UCSD-AML1 (cell line): ENCODE measurements at regions not wholly inside any gene's neighbourhood (a gene's known extent, or its start where the extent isn't known, plus 50 kb on each side); places are given as distances from the start of the nearest gene placed in this dataset.

ENCODE experiments used
- DNase-seq: peaks from one replicate; lab custom pipeline; 2025; ENCODE audit not compliant: unreplicated experiment; lab: John Stamatoyannopoulos, UW

- DNase-seq: no peak
These were observed 138.9 kb downstream of the PTH2R start for GRCh38 chr2:208545403-208546042.

DNA sequence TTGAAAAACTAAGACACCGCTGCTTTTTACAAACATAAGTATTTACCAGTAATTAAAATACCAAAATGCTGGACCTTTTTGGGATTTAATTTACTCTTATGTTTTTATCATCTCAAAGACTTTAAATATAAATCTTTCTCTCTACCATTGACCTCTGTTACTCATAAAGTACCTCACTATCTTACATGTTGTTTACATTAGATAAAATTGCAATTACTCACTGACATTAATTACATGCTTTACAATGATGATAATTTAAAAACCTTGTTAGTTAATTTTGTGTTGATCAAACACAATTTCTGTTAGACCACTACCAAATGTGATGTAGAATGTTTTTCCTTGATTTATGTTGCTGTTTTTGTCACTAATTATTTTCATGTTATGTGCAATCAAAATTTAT is 139.5 kb downstream of the PTH2R start:
- no peak for DNase-seq

DNA sequence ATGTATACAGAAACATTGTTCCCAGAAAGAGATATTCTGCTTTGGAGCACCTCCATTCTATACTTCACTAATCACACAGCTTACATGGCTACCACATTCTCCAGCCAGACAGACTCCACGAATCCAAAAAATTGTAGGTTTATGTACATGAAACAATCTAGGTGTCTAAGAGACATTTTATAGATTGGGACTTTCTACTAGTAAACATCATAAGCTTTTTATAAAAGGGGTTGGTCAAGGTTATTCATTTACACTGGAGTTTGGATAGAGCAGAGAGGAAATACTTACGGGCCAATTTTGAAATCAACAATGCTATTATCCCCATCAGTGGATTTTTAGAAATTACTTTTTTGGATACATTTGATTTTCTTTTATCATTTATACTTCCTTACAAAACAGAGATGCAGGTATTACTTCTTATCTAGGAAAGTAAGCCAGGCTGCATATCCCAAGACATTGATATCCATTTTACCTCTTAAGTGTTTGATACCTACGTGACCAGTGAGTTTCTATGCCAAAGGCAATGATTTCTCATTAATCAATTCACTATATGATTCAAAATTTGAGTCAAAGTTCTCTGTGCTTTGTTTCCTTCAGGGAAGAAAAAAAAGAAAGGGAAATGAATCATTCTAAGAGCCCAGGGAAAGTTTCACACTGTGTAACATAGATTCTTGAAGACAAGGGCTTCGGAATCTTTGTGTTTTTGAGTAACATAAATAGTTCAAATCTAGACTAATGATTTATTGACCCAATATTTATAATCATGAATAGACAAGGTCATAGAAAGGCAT is 140.5 kb downstream of the PTH2R start:
- no peak for DNase-seq

DNA sequence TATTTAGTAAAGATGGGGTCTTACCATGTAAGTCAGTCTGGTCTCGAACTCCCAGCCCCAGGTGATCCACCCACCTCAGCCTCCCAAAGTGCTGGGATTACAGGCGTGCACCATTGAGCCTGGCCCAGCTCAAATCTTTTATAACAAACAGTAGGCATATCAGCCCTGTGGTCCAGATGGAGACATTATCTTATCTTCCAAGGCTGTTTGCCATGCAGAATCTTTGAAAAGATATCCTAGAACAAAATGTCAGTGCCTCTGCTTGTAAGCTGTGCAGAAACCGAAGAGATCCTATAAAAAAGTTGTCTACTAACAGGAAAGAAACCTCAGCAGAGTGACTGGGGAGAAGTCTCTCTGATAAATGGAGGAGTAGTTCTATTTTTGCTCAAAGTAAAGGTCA is 142.1 kb downstream of the PTH2R start:
- no peak for DNase-seq

GRCh38 chr2:208549546-208550158 is 143.1 kb downstream of the PTH2R start:
- DNase-seq: no peak

DNA sequence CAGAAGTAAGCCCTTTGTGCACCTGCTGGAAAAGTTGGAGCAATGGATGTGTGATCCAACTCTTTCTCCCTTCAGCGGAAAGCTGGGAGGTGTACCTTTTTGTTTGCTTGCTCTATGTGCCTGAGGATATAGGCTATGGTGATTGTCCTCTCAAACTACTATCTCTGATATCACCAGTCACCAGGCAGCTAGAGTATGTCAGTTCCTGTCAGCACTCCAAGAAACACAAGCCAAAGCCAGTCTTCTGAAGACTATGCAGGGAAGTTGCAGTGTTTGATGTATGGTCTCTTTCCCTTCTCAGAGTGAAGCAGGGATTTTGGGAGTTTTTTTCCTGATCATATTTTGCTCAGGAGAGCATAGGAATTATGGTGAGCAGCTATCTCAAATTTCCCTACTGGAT is 146.4 kb downstream of the PTH2R start:
- DNase-seq: no peak

DNA sequence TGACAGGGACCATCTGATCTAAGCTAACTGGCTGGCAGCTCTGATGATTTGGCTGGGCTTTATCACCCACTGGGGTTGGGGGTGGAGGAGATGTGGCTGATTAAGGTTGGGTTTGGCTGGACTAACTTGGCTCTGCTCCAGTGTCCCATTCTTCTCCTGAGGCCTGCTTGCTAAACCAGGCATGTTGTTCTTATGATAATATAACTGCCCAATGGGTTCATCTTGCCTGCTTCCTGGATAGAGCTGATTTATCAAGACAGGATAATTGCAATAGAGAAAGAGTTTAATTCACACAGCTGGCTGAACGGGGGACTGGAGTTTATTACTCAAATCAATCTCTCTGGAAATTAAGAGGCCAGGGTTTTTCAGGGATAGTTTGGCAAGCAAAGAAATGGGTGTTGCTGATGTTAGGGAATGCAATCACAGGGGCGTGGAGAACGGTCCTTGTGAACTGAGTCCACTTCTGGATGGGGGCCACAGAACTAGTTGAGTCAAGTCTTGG is 150.4 kb downstream of the PTH2R start:
- DNase-seq: no peak

DNA sequence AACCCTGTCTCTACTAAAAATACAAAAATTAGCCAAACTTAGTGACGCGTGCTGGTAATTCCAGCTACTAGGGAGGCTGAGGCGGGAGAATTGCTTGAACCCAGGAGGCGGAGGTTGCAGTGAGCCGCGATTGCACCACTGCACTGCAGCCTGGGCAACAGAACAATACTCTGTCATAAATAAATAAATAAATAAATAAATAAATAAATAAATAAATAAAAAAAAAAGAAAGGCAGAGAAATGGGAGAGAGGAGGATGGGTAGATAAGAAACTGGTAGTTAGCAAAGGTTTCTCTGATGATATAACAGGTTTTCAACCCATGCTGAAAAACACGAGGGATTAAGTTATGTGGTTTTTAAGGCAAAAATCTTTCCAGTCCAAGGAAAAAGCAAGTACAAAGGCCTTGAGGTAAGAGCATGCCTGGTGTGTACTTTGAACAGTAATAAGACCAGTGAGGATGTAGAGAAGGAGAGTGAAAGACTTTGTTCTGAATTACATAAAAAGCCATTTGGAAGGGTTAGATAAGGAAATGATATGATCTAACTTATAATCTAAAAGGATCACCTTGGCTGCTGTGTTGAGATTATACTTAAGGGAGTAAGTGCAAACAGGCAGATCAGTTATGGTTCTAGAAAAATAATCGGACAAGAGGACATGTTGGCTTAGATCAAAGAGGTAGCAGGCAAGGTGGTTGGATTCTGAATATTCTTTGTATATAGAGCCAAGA is 159.3 kb downstream of the PTH2R start:
- no peak for DNase-seq

DNA sequence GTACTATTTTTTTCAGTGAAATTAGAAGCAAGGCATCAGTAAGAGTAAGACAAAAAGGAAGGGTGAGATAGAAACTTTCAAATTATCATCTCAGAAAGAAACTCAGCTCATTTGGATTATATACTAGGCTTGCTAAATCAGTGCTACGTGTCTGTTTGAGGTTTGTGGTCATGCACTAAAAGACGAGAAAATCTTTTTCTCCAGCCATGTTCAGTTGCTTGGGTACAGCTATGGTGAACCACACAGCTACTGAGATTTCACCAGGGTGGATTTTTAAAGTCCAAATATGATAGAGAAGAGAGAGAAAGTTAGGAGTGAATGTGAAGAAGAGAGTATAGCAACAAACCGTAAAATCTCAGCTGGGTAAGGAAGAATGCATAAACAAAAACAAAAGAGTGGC is 161.6 kb downstream of the PTH2R start:
- no peak for DNase-seq

DNA sequence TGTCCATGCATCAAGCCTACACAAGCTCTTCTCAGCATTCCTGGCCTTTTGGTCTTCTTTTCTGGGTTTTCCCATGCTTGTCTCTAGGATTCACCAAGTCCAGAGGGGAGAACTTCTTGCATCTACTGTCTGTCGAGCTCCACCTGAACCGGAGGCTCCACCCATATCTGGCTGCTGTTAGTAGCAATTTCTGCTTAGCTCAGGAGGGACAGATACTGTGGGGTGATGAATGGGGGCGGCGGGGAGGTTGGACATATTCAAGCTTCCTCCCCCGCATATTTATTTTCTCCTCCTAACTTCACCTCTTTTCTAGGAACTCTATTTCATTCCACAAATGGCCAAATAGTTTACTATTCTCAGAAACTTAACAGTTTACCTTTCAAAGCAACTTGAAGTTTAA is 163.5 kb downstream of the PTH2R start:
- no peak for DNase-seq

GRCh38 chr2:208570851-208571763 is 164.5 kb downstream of the PTH2R start:
- DNase-seq: no peak

GRCh38 chr2:208571764-208572131 is 165.2 kb downstream of the PTH2R start:
- DNase-seq: no peak

GRCh38 chr2:208573569-208573968 is 167.0 kb downstream of the PTH2R start:
- DNase-seq: no peak

DNA sequence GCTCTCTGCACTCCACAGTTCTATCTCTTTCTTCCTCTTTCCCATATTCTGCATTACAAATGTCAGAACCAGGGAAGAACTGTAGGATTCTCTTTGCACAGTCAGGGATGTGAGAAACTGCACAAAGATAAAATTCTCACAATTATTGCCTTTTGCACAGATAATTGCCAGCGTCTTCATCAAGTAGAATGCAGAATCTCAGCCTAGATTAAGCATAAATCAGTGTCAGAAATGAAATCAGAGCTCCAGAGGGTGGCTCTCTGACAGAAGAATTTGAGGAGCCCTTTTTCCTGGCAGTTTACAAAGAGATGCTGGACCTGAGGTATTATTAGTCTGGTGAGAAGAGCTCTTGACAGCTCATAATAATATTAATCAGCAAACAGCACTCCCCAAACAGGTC is 173.1 kb downstream of the PTH2R start:
- DNase-seq: no peak

GRCh38 chr2:208584378-208584985 is 177.9 kb downstream of the PTH2R start:
- no peak for DNase-seq

DNA sequence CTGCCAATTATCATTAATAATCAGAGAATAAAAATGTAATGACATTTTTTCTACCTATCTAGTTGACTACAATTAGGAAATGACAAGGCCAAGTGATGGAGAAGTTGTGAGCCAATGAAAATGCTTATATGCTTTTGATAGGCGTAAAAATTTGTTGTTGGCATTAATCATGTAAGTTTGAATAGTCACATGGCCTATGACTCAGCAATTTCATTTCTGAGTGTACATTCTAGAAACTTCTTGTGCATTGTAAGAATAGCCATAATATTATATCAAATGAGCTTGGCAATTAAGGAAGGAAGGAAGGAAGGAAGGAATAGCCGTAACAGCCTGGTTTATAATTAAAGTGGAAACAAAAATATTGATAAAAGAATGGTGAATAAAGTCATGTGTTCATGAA is 179.9 kb downstream of the PTH2R start:
- DNase-seq: no peak

- no peak for DNase-seq
These were observed 188.2 kb downstream of the PTH2R start for GRCh38 chr2:208594642-208595385.

- no peak for DNase-seq
These were observed 189.0 kb downstream of the PTH2R start for GRCh38 chr2:208595386-208596275.
